GM10266 (cell line): ENCODE measurements at regions not wholly inside any gene's neighbourhood (a gene's known extent, or its start where the extent isn't known, plus 50 kb on each side); places are given as distances from the start of the nearest gene placed in this dataset.

Experiments
- DNase-seq: peaks from one replicate; pipeline ENCODE4 v3.0.0; 2012; ENCODE audit errors: extremely low spot score
- CTCF ChIP-seq: IDR thresholded peaks from 2 replicates; pipeline ENCODE4 v1.5.1; 2012; ENCODE audit warnings: mild to moderate bottlenecking, low read depth; ENCODE audit not compliant: control insufficient read depth, insufficient read depth; ENCODE audit errors: missing control alignments

GRCh38 chr9:73014011-73014410, 61.2 kb upstream of the ALDH1A1 start:
- no peak for DNase-seq
- TF ChIP-seq CTCF = no peak

- no peak for DNase-seq
- no peak for TF ChIP-seq CTCF
These were observed 59.1 kb upstream of the ALDH1A1 start for GRCh38 chr9:73011956-73012355.

GRCh38 chr9:73011181-73011750, 58.4 kb upstream of the ALDH1A1 start:
- DNase-seq = no peak
- TF ChIP-seq CTCF = no peak

GRCh38 chr9:73009649-73010288, 56.9 kb upstream of the ALDH1A1 start:
- DNase-seq = no peak
- TF ChIP-seq CTCF = no peak

GRCh38 chr9:73007966-73008672, 55.3 kb upstream of the ALDH1A1 start:
- TF ChIP-seq CTCF = no peak
- no peak for DNase-seq

GRCh38 chr9:73006986-73007385, 54.1 kb upstream of the ALDH1A1 start:
- no peak for TF ChIP-seq CTCF
- no peak for DNase-seq
